WTC11 (cell line): ENCODE measurements at regions not wholly inside any gene's neighbourhood (a gene's known extent, or its start where the extent isn't known, plus 50 kb on each side); places are given as distances from the start of the nearest gene placed in this dataset.

ENCODE experiments used
- ATAC-seq: fragments of 200-7000 bp; cut with Tn5 transposase; 2 replicates; pipeline ENCODE4 v1.10.0; 2021; ENCODE audit warnings: mild to moderate bottlenecking, moderate library complexity
- CTCF ChIA-PET: fragments of 300-600 bp; sonication (Branson Sonifier 250); formaldehyde crosslinking; loops from one replicate; lab custom pipeline; 2021; ENCODE audit warnings: antibody characterized with exemption; lab: Charles Lee
- POLR2A ChIA-PET: fragments of 350-600 bp; sonication (Branson Sonifier 250); formaldehyde crosslinking; loops from one replicate; lab custom pipeline; 2021; ENCODE audit warnings: antibody characterized with exemption; lab: Charles Lee
- DNase-seq: peaks from one replicate; pipeline ENCODE4 v3.0.0; 2021; ENCODE audit warnings: low spot score
- H3K27ac Mint-ChIP-seq: 2 replicates; pipeline ENCODE4 v1.8.0; 2021; ENCODE audit warnings: mixed read lengths
- H3K27me3 Mint-ChIP-seq: 2 replicates; pipeline ENCODE4 v1.8.0; 2021; ENCODE audit warnings: low read depth, mild to moderate bottlenecking, moderate library complexity, mixed read lengths
- H3K36me3 Mint-ChIP-seq: 2 replicates; pipeline ENCODE4 v1.8.0; 2021; ENCODE audit warnings: mixed read lengths
- H3K4me1 Mint-ChIP-seq: 2 replicates; pipeline ENCODE4 v1.8.0; 2022; ENCODE audit warnings: mixed read lengths
- H3K4me3 Mint-ChIP-seq: 2 replicates; pipeline ENCODE4 v1.8.0; 2021; ENCODE audit warnings: mild to moderate bottlenecking, moderate library complexity, mixed read lengths
- H3K9me3 Mint-ChIP-seq: 2 replicates; pipeline ENCODE4 v1.8.0; 2021; ENCODE audit warnings: mixed read lengths
- CBFB ChIP-seq: sonication (generic); formaldehyde crosslinking; IDR thresholded peaks from 2 replicates; pipeline ENCODE4 v1.8.1; 2022; ENCODE audit warnings: mild to moderate bottlenecking, low read depth, missing genetic modification reagents
- CREM ChIP-seq: sonication (generic); formaldehyde crosslinking; IDR thresholded peaks from 2 replicates; pipeline ENCODE4 v1.8.1; 2022; ENCODE audit warnings: mild to moderate bottlenecking, missing genetic modification reagents, moderate library complexity
- EMX1 ChIP-seq: fragments of 250-450 bp; sonication (Bioruptor Pico); IDR thresholded peaks from 2 replicates; pipeline ENCODE4 v1.8.0; 2021; ENCODE audit warnings: mild to moderate bottlenecking
- ETV6 ChIP-seq: sonication (generic); formaldehyde crosslinking; IDR thresholded peaks from 2 replicates; pipeline ENCODE4 v1.8.1; 2022; ENCODE audit warnings: mild to moderate bottlenecking, missing genetic modification reagents
- FOXK1 ChIP-seq: sonication (generic); formaldehyde crosslinking; IDR thresholded peaks from 2 replicates; pipeline ENCODE4 v1.8.0; 2022; ENCODE audit warnings: mild to moderate bottlenecking, moderate library complexity, missing genetic modification reagents
- FOXP1 ChIP-seq: sonication (generic); formaldehyde crosslinking; IDR thresholded peaks from 2 replicates; pipeline ENCODE4 v1.8.0; 2022; ENCODE audit warnings: missing genetic modification reagents, mild to moderate bottlenecking, moderate library complexity, borderline replicate concordance
- PRRX2 ChIP-seq: fragments of 250-450 bp; sonication (Bioruptor Pico); IDR thresholded peaks from 2 replicates; pipeline ENCODE4 v1.8.0; 2021; ENCODE audit warnings: mild to moderate bottlenecking
- SMAD3 ChIP-seq: sonication (generic); formaldehyde crosslinking; IDR thresholded peaks from 2 replicates; pipeline ENCODE4 v1.8.0; 2022; ENCODE audit warnings: missing genetic modification reagents, mild to moderate bottlenecking, borderline replicate concordance
- TP53 ChIP-seq: sonication (generic); formaldehyde crosslinking; IDR thresholded peaks from 2 replicates; pipeline ENCODE4 v1.8.1; 2023; ENCODE audit warnings: mild to moderate bottlenecking, missing genetic modification reagents
- ZBTB21 ChIP-seq: sonication (generic); formaldehyde crosslinking; IDR thresholded peaks from 2 replicates; pipeline ENCODE4 v1.8.1; 2023; ENCODE audit warnings: mild to moderate bottlenecking, missing genetic modification reagents, borderline replicate concordance
- ZNF121 ChIP-seq: sonication (generic); formaldehyde crosslinking; IDR thresholded peaks from 2 replicates; pipeline ENCODE4 v1.8.0; 2023; ENCODE audit warnings: missing genetic modification reagents
- ZNF219 ChIP-seq: sonication (generic); formaldehyde crosslinking; IDR thresholded peaks from 2 replicates; pipeline ENCODE4 v1.8.0; 2023; ENCODE audit warnings: missing genetic modification reagents, mild to moderate bottlenecking, borderline replicate concordance
- ZNF232 ChIP-seq: sonication (generic); formaldehyde crosslinking; IDR thresholded peaks from 2 replicates; pipeline ENCODE4 v1.8.0; 2022; ENCODE audit warnings: mild to moderate bottlenecking, missing genetic modification reagents
- ZNF263 ChIP-seq: sonication (generic); formaldehyde crosslinking; IDR thresholded peaks from 2 replicates; pipeline ENCODE4 v1.8.1; 2022; ENCODE audit warnings: low read depth, mild to moderate bottlenecking, moderate library complexity, missing genetic modification reagents
- TF ChIP-seq, protein P1 (sequence below): fragments of 250-450 bp; sonication (Bioruptor Pico); IDR thresholded peaks from 2 replicates; pipeline ENCODE4 v1.9.0; 2021; ENCODE audit warnings: mild to moderate bottlenecking
- TF ChIP-seq, protein P2 (sequence below): sonication (generic); formaldehyde crosslinking; IDR thresholded peaks from 2 replicates; pipeline ENCODE4 v1.8.1; 2023; ENCODE audit warnings: mild to moderate bottlenecking, missing genetic modification reagents, moderate library complexity
- TF ChIP-seq, protein P3 (sequence below): fragments of 250-450 bp; sonication (Bioruptor Pico); conservative IDR thresholded peaks from 2 replicates; pipeline ENCODE4 v1.9.0; 2021; ENCODE audit warnings: mild to moderate bottlenecking
- TF ChIP-seq, protein P4 (sequence below): sonication (generic); formaldehyde crosslinking; IDR thresholded peaks from 2 replicates; pipeline ENCODE4 v1.8.1; 2023; ENCODE audit warnings: mild to moderate bottlenecking, missing genetic modification reagents, borderline replicate concordance
- TF ChIP-seq, protein P5 (sequence below): sonication (generic); formaldehyde crosslinking; IDR thresholded peaks from 2 replicates; pipeline ENCODE4 v1.8.0; 2022; ENCODE audit warnings: mild to moderate bottlenecking, missing genetic modification reagents
- TF ChIP-seq, protein P6 (sequence below): sonication (generic); formaldehyde crosslinking; IDR thresholded peaks from 2 replicates; pipeline ENCODE4 v1.8.1; 2023; ENCODE audit warnings: mild to moderate bottlenecking, missing genetic modification reagents

DNA sequence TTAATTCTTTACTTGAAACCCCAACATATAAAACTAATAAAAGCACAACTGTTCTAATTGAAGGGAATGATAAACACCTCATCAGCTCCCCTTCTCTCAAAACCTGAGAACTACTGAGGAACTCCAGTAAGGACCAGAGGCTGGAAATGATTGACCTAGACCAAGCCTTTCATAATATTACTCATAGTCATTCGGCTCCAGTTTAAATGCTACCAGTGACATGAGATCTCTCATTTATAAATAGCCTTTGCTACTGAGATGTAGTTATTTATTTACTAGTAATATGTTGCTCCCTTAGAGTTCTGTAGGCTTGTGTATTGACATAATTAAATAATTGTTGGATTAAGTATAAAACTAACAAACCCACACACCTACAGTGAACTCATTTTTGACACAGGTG, 209.8 kb upstream of the PRMT6 start:
- DNase-seq (no peak), ATAC-seq (no peak)
- CTCF ChIA-PET = no interaction called here
- H3K4me1 Mint-ChIP-seq = peaks cover 15% of the 10 kb centered on the region
- H3K27me3 Mint-ChIP-seq = no peaks in the 10 kb centered on the region
- POLR2A ChIA-PET = no interaction called here
- no peak overlapping the region for H3K27ac Mint-ChIP-seq
- no peak for TF ChIP-seq ZNF232 (CRISPR knock-in tag)
- no peak for TF ChIP-seq ETV6 (CRISPR knock-in tag)
- TF ChIP-seq, protein P1, sequence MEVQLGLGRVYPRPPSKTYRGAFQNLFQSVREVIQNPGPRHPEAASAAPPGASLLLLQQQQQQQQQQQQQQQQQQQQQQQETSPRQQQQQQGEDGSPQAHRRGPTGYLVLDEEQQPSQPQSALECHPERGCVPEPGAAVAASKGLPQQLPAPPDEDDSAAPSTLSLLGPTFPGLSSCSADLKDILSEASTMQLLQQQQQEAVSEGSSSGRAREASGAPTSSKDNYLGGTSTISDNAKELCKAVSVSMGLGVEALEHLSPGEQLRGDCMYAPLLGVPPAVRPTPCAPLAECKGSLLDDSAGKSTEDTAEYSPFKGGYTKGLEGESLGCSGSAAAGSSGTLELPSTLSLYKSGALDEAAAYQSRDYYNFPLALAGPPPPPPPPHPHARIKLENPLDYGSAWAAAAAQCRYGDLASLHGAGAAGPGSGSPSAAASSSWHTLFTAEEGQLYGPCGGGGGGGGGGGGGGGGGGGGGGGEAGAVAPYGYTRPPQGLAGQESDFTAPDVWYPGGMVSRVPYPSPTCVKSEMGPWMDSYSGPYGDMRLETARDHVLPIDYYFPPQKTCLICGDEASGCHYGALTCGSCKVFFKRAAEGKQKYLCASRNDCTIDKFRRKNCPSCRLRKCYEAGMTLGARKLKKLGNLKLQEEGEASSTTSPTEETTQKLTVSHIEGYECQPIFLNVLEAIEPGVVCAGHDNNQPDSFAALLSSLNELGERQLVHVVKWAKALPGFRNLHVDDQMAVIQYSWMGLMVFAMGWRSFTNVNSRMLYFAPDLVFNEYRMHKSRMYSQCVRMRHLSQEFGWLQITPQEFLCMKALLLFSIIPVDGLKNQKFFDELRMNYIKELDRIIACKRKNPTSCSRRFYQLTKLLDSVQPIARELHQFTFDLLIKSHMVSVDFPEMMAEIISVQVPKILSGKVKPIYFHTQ (CRISPR knock-in tag) = no peak
- no peak for TF ChIP-seq CREM (CRISPR knock-in tag)
- TF ChIP-seq EMX1 (CRISPR knock-in tag) = no peak
- no peak for TF ChIP-seq PRRX2 (CRISPR knock-in tag)
- TF ChIP-seq TP53 (CRISPR knock-in tag) = no peak
- TF ChIP-seq, protein P2, sequence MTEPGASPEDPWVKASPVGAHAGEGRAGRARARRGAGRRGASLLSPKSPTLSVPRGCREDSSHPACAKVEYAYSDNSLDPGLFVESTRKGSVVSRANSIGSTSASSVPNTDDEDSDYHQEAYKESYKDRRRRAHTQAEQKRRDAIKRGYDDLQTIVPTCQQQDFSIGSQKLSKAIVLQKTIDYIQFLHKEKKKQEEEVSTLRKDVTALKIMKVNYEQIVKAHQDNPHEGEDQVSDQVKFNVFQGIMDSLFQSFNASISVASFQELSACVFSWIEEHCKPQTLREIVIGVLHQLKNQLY (CRISPR knock-in tag) = no peak
- TF ChIP-seq, protein P3, sequence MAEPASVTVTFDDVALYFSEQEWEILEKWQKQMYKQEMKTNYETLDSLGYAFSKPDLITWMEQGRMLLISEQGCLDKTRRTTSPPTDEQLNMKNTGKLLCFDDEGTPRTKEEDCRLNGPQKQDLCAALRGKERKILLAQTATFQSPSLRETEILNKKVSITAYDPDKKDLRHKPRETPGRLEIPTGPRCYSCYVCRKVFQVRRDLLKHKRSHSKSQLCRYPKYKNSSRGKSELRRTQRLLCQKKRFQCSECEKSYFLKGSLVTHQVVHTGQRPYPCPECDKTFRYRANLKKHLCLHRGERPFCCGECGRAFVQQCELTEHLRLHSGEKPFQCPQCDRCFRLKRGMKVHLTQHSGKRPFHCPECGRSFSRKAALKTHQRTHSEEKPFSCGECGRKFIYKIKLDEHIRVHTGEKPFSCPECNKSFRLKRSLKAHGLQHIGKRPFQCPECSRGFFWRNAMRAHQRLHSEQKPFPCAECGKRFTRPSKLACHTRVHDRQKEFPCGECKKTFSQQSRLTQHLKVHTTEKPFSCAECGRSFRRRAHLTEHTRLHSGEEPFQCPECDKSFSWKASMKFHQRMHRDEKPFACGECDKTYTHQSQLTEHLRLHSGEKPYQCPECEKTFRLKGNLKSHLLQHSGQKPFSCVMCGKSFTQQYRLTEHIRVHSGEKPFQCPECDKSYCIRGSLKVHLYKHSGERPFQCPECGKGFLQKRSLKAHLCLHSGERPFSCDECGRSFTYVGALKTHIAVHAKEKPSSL (CRISPR knock-in tag) = no peak
- TF ChIP-seq, protein P4, sequence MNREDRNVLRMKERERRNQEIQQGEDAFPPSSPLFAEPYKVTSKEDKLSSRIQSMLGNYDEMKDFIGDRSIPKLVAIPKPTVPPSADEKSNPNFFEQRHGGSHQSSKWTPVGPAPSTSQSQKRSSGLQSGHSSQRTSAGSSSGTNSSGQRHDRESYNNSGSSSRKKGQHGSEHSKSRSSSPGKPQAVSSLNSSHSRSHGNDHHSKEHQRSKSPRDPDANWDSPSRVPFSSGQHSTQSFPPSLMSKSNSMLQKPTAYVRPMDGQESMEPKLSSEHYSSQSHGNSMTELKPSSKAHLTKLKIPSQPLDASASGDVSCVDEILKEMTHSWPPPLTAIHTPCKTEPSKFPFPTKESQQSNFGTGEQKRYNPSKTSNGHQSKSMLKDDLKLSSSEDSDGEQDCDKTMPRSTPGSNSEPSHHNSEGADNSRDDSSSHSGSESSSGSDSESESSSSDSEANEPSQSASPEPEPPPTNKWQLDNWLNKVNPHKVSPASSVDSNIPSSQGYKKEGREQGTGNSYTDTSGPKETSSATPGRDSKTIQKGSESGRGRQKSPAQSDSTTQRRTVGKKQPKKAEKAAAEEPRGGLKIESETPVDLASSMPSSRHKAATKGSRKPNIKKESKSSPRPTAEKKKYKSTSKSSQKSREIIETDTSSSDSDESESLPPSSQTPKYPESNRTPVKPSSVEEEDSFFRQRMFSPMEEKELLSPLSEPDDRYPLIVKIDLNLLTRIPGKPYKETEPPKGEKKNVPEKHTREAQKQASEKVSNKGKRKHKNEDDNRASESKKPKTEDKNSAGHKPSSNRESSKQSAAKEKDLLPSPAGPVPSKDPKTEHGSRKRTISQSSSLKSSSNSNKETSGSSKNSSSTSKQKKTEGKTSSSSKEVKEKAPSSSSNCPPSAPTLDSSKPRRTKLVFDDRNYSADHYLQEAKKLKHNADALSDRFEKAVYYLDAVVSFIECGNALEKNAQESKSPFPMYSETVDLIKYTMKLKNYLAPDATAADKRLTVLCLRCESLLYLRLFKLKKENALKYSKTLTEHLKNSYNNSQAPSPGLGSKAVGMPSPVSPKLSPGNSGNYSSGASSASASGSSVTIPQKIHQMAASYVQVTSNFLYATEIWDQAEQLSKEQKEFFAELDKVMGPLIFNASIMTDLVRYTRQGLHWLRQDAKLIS (CRISPR knock-in tag) = no peak
- no peak for TF ChIP-seq SMAD3
- no peak for TF ChIP-seq ZNF121 (CRISPR knock-in tag)
- TF ChIP-seq ZNF219 = no peak
- TF ChIP-seq, protein P5, sequence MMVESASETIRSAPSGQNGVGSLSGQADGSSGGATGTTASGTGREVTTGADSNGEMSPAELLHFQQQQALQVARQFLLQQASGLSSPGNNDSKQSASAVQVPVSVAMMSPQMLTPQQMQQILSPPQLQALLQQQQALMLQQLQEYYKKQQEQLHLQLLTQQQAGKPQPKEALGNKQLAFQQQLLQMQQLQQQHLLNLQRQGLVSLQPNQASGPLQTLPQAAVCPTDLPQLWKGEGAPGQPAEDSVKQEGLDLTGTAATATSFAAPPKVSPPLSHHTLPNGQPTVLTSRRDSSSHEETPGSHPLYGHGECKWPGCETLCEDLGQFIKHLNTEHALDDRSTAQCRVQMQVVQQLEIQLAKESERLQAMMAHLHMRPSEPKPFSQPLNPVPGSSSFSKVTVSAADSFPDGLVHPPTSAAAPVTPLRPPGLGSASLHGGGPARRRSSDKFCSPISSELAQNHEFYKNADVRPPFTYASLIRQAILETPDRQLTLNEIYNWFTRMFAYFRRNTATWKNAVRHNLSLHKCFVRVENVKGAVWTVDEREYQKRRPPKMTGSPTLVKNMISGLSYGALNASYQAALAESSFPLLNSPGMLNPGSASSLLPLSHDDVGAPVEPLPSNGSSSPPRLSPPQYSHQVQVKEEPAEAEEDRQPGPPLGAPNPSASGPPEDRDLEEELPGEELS = no peak
- no peak for TF ChIP-seq FOXK1 (CRISPR knock-in tag)
- TF ChIP-seq, protein P6, sequence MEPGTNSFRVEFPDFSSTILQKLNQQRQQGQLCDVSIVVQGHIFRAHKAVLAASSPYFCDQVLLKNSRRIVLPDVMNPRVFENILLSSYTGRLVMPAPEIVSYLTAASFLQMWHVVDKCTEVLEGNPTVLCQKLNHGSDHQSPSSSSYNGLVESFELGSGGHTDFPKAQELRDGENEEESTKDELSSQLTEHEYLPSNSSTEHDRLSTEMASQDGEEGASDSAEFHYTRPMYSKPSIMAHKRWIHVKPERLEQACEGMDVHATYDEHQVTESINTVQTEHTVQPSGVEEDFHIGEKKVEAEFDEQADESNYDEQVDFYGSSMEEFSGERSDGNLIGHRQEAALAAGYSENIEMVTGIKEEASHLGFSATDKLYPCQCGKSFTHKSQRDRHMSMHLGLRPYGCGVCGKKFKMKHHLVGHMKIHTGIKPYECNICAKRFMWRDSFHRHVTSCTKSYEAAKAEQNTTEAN (CRISPR knock-in tag) = no peak
- TF ChIP-seq ZBTB21 = no peak
- no peak for TF ChIP-seq ZNF263 (CRISPR knock-in tag)
- no peak for TF ChIP-seq FOXP1 (CRISPR knock-in tag)
- TF ChIP-seq CBFB = no peak
- no peak overlapping the region for H3K4me3 Mint-ChIP-seq
- H3K36me3 Mint-ChIP-seq = no peaks in the 10 kb centered on the region
- H3K9me3 Mint-ChIP-seq = no peaks in the 10 kb centered on the region
